AG04449 (cell line): ENCODE measurements at regions not wholly inside any gene's neighbourhood (a gene's known extent, or its start where the extent isn't known, plus 50 kb on each side); places are given as distances from the start of the nearest gene placed in this dataset.

Experiments
- CTCF ChIA-PET: fragments of 350-600 bp; formaldehyde crosslinking; extraction: SDS; loops from one replicate; lab custom pipeline; 2021; ENCODE audit warnings: antibody characterized with exemption; lab: Yijun Ruan, JAX
- POLR2A ChIA-PET: fragments of 400-600, 350-600 bp; formaldehyde crosslinking; extraction: SDS; loops from one replicate; lab custom pipeline; 2020; ENCODE audit warnings: antibody characterized with exemption, inconsistent platforms; lab: Yijun Ruan, JAX
- DNase-seq: peaks from one replicate; pipeline ENCODE4 v3.0.0-alpha.2; 2010; ENCODE audit warnings: low read depth, low spot score
- H3K4me3 ChIP-seq: 2 replicates; pipeline ENCODE4 v1.5.1; 2011; ENCODE audit warnings: low read depth, mild to moderate bottlenecking, control low read depth, low read length
- CTCF ChIP-seq: IDR thresholded peaks from one replicate; pipeline ENCODE4 v1.5.1; 2011; ENCODE audit warnings: mild to moderate bottlenecking, moderate library complexity, low read length, control low read depth, inconsistent platforms; ENCODE audit not compliant: insufficient read depth; ENCODE audit errors: missing control alignments

- POLR2A ChIA-PET: no interaction called here
These were observed 216.4 kb downstream of the SPP2 start for GRCh38 chr2:234266952-234267351.

GRCh38 chr2:234265206-234265605 lies 214.7 kb downstream of the SPP2 start:
- H3K4me3 ChIP-seq: no peak overlapping the region
- TF ChIP-seq CTCF: no peak
- no peak for DNase-seq
- ChIA-PET CTCF (no interaction called here), POLR2A (no interaction called here)

More at GRCh38 chr2:234266952-234267351, 216.4 kb downstream of the SPP2 start:
- CTCF ChIA-PET: interaction anchor here (0.8 to 1.8 kb wide), 3 partner anchors 129 to 1313 kb away, joined by 3 to 9 read pairs (median 3); no protein-coding TSS in a partner anchor
- TF ChIP-seq CTCF: no peak
- no peak overlapping the region for H3K4me3 ChIP-seq
- no peak for DNase-seq

GRCh38 chr2:234261736-234262135 lies 211.2 kb downstream of the SPP2 start:
- TF ChIP-seq CTCF: no peak
- no peak overlapping the region for H3K4me3 ChIP-seq
- CTCF ChIA-PET: no interaction called here
- POLR2A ChIA-PET: no interaction called here
- no peak for DNase-seq

- no peak overlapping the region for H3K4me3 ChIP-seq
- ChIA-PET POLR2A (interaction anchor here (0.8 kb wide), 1 partner anchor 236 kb away, joined by 3 read pairs; no protein-coding TSS in a partner anchor), CTCF (interaction anchor here (0.8 to 4.8 kb wide), 5 partner anchors 9 to 241 kb away, joined by 4 to 50 read pairs (median 4); no protein-coding TSS in a partner anchor)
- DNase-seq: no peak
- no peak for TF ChIP-seq CTCF
These were observed 208.9 kb downstream of the SPP2 start for GRCh38 chr2:234259440-234259839.

GRCh38 chr2:234258562-234259141 lies 208.2 kb downstream of the SPP2 start:
- TF ChIP-seq CTCF: no peak
- DNase-seq: no peak
- POLR2A ChIA-PET: interaction anchor here (0.8 to 1.7 kb wide), 6 partner anchors 9 to 276 kb away, joined by 3 to 8 read pairs (median 4); no protein-coding TSS in a partner anchor
- H3K4me3 ChIP-seq: no peak overlapping the region
- CTCF ChIA-PET: interaction anchor here (0.8 to 4.8 kb wide), 24 partner anchors 10 to 287 kb away, joined by 3 to 50 read pairs (median 5); partner anchors contain the start of gene ARL4C

- CTCF ChIA-PET: interaction anchor here (0.8 to 4.8 kb wide), 27 partner anchors 10 to 288 kb away, joined by 3 to 50 read pairs (median 4); partner anchors contain the start of gene ARL4C
- no peak overlapping the region; the same call in 1 of the 2 replicates for H3K4me3 ChIP-seq
- POLR2A ChIA-PET: interaction anchor here (0.8 to 1.7 kb wide), 6 partner anchors 9 to 275 kb away, joined by 3 to 8 read pairs (median 4); no protein-coding TSS in a partner anchor
- TF ChIP-seq CTCF: peak; percentile 86
- DNase-seq: peak; percentile 96
These were observed 207.5 kb downstream of the SPP2 start for GRCh38 chr2:234257859-234258561.
